ENCODE measurements at regions not wholly inside any gene's neighbourhood (a gene's known extent, or its start where the extent isn't known, plus 50 kb on each side); places are given as distances from the start of the nearest gene placed in this dataset.

DNA sequence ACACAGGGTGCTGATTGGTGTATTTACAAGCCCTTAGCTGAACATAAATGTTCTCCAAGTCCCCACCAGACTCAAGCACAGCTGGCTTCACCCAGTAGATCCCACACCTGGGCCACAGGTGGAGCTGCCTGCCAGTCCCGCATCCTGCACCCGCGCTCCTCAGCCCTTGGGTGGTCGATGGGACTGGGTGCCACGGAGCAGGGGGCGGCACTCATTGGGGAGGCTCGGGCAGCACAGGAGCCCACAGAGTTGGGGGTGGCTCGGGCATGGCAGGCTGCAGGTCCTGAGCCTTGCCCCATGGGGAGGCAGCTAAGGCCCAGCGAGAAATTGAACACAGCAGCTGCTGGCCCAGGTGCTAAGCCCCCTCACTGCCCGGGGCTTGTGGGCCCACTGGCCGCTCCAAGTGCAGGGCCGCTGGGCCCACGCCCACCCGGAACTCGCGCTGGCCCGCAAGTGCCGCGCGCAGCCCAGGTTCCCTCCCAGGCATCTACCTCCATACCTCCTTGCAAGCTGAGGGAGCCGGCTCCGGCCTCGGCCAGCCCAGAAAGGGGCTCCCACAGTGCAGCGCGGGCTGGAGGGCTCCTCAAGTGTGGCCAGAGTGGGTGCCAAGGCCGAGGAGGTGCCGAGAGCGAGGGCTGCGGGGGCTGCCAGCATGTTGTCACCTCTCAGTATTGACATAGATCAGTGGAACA, 442.7 kb downstream of the OCA2 start:
- no CpG with 5 or more reads among the region's 29 CpGs for WGBS (ENCODE audit: insufficient coverage, insufficient read length)
- Histone ChIP-seq H3K36me3 (ENCODE audit: control insufficient read depth, insufficient read depth, low read length) (no peaks in the 10 kb centered on the region), H3K9me3 (ENCODE audit: control insufficient read depth, insufficient read depth, low read length) (no peaks in the 10 kb centered on the region)

DNA sequence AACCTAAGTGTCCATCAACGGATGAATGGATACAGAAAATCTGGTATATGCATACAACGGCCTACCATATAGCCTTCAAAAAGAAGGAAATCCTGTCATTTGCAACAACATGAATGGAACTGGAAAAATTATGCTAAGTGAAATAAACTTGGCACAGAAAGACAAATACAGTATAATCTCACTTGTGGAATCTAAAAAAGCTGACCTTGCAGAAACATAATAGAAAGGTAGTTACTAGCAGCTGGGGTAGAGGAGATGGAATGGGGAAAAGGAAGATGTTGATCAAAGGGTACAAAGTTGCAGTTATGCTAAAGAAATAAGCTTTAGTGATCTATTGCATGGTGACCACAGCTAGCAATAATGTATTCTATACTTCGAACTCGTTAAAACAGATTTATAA, 444.1 kb downstream of the OCA2 start:
- no peaks in the 10 kb centered on the region for H3K9me3 ChIP-seq (ENCODE audit: control insufficient read depth, insufficient read depth, low read length)
- H3K4me1 ChIP-seq (ENCODE audit: control insufficient read depth, insufficient read depth, low read length): no peaks in the 10 kb centered on the region
- no peak overlapping the region for H3K27ac ChIP-seq (ENCODE audit: low read length)
- no CpG with 5 or more reads among the region's 4 CpGs for WGBS (ENCODE audit: insufficient coverage, insufficient read length)
- H3K36me3 ChIP-seq (ENCODE audit: control insufficient read depth, insufficient read depth, low read length): no peaks in the 10 kb centered on the region
- H3K27me3 ChIP-seq (ENCODE audit: control insufficient read depth, insufficient read depth, low read length): no peaks in the 10 kb centered on the region
- no peak overlapping the region for H3K4me3 ChIP-seq (ENCODE audit: low read length)
- no peak for DNase-seq (ENCODE audit: low read depth, low spot score)

More for the DNA sequence above, 442.7 kb downstream of the OCA2 start:
- Histone ChIP-seq H3K4me1 (ENCODE audit: control insufficient read depth, insufficient read depth, low read length) (no peaks in the 10 kb centered on the region), H3K27ac (ENCODE audit: low read length) (no peak overlapping the region), H3K27me3 (ENCODE audit: control insufficient read depth, insufficient read depth, low read length) (no peaks in the 10 kb centered on the region), H3K4me3 (ENCODE audit: low read length) (no peak overlapping the region)
- no peak for DNase-seq (ENCODE audit: low read depth, low spot score)

DNA sequence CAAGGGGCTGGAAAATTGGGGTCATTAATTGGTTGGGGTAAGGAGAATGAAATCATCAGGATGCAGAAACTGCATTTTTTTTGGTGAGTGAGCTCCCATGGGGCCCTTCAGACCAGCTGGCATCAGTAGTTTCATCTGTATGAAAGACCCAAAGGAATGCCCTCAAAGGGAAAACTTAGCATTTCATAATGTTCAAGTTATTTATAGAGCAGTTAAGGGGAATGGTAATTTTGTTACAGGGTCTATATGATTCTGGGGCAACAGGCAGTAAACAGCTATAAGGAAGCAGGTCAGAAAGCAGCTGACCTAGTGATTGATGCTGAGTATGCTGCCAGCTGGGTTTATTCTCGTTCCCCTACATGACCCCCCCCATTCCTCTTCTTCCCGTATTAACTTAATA, 448.9 kb downstream of the OCA2 start:
- Histone ChIP-seq H3K27me3 (ENCODE audit: control insufficient read depth, insufficient read depth, low read length) (no peaks in the 10 kb centered on the region), H3K27ac (ENCODE audit: low read length) (no peak overlapping the region), H3K36me3 (ENCODE audit: control insufficient read depth, insufficient read depth, low read length) (no peaks in the 10 kb centered on the region), H3K4me3 (ENCODE audit: low read length) (no peak overlapping the region), H3K9me3 (ENCODE audit: control insufficient read depth, insufficient read depth, low read length) (peaks cover 1% of the 10 kb centered on the region; the same call in 1 of the 2 replicates), H3K4me1 (ENCODE audit: control insufficient read depth, insufficient read depth, low read length) (no peaks in the 10 kb centered on the region)
- WGBS (ENCODE audit: insufficient coverage, insufficient read length): no CpG with 5 or more reads among the region's 2 CpGs
- no peak for DNase-seq (ENCODE audit: low read depth, low spot score)

DNA sequence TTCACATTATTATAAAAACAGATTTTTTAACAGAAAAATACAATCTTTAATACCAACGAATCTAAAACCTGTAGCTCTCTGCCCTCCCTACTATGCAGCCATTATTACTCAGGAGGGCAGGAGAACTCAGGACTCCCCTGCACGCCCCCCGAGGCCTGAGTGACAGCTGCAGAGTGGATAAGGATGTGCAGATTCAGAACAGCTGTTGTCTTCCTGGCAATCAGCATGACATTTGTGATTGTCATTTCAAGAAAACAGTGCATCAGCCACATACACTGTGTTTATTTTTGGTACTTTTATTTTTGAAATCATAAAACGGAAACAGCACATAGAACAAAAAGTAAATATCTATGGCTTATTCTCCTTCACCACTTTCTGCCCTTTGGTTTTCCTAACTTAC, 450.8 kb downstream of the OCA2 start:
- H3K9me3 ChIP-seq (ENCODE audit: control insufficient read depth, insufficient read depth, low read length): peaks cover 1% of the 10 kb centered on the region; the same call in 1 of the 2 replicates
- no peak overlapping the region for H3K4me3 ChIP-seq (ENCODE audit: low read length)
- DNase-seq (ENCODE audit: low read depth, low spot score): no peak
- H3K4me1 ChIP-seq (ENCODE audit: control insufficient read depth, insufficient read depth, low read length): no peaks in the 10 kb centered on the region
- H3K36me3 ChIP-seq (ENCODE audit: control insufficient read depth, insufficient read depth, low read length): no peaks in the 10 kb centered on the region
- 100% methylated on average over 1 of the region's 4 CpGs for WGBS (ENCODE audit: insufficient coverage, insufficient read length)
- H3K27me3 ChIP-seq (ENCODE audit: control insufficient read depth, insufficient read depth, low read length): no peaks in the 10 kb centered on the region
- H3K27ac ChIP-seq (ENCODE audit: low read length): no peak overlapping the region

DNA sequence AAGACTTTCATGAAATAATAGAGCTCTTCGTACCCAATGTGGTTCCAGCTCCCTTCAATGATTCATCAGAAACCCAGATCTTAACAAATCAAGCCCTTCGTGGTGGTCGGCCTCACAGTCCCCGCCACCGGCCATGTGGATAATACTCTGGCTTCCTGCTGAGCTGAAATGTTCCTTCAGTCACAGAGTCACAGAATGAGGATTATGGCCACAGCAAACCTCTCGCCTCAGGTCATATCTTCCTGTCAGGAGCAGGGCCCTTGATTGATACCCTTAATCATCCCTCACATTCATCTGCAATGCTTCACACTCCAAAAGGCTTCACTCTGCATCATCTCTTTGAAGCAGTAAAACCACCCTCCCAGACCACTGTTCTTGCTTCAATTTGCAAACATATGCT, 452.6 kb downstream of the OCA2 start:
- Histone ChIP-seq H3K36me3 (ENCODE audit: control insufficient read depth, insufficient read depth, low read length) (no peaks in the 10 kb centered on the region), H3K9me3 (ENCODE audit: control insufficient read depth, insufficient read depth, low read length) (peaks cover 1% of the 10 kb centered on the region; the same call in 1 of the 2 replicates), H3K4me1 (ENCODE audit: control insufficient read depth, insufficient read depth, low read length) (no peaks in the 10 kb centered on the region), H3K27me3 (ENCODE audit: control insufficient read depth, insufficient read depth, low read length) (no peaks in the 10 kb centered on the region), H3K27ac (ENCODE audit: low read length) (no peak overlapping the region), H3K4me3 (ENCODE audit: low read length) (no peak overlapping the region)
- WGBS (ENCODE audit: insufficient coverage, insufficient read length): no CpG with 5 or more reads among the region's 6 CpGs
- DNase-seq (ENCODE audit: low read depth, low spot score): no peak

DNA sequence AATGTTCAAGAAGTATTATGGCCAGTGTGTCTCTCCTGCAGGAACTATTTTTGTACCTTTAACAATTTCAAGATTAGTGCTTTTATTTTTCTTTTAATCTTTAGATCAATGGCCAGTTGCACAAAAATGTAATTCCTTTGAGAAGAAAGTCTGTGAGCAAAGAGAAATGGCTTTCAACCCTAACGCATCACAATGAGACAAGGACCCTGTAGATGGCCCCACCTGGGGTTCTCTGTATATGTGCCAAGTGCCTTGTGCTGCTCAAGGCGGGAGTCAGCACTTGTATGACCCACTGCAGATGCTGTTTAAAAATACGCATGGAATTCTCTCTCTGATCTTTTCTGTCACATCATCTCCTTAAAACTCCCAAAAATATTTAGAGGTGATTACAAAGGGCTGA, 453.4 kb downstream of the OCA2 start:
- H3K27me3 ChIP-seq (ENCODE audit: control insufficient read depth, insufficient read depth, low read length): no peaks in the 10 kb centered on the region
- H3K27ac ChIP-seq (ENCODE audit: low read length): no peak overlapping the region
- no peak for DNase-seq (ENCODE audit: low read depth, low spot score)
- no peaks in the 10 kb centered on the region for H3K36me3 ChIP-seq (ENCODE audit: control insufficient read depth, insufficient read depth, low read length)
- no peak overlapping the region for H3K4me3 ChIP-seq (ENCODE audit: low read length)
- WGBS (ENCODE audit: insufficient coverage, insufficient read length): no CpG with 5 or more reads among the region's 3 CpGs
- H3K4me1 ChIP-seq (ENCODE audit: control insufficient read depth, insufficient read depth, low read length): no peaks in the 10 kb centered on the region
- H3K9me3 ChIP-seq (ENCODE audit: control insufficient read depth, insufficient read depth, low read length): peaks cover 1% of the 10 kb centered on the region; the same call in 1 of the 2 replicates

DNA sequence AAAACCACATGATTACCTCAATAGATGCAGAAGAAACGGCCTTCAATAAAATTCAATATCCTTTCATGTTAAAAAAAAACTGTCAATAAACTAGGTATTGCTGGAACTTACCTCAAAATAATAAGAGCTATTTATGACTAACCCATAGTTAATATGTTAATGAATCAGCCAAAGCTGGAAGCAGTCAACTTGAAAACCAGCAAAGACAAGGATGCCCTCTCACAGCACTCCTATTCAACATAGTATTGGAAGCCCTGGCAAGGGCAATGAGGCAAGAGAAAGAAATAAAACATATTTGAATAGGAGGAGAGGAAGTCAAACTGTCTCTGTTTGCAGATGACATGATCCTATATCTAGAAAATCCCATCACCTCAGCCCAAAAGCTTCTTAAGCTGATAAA, 456.1 kb downstream of the OCA2 start:
- no CpG with 5 or more reads among the region's 1 CpG for WGBS (ENCODE audit: insufficient coverage, insufficient read length)
- H3K36me3 ChIP-seq (ENCODE audit: control insufficient read depth, insufficient read depth, low read length): no peaks in the 10 kb centered on the region
- no peak overlapping the region for H3K27ac ChIP-seq (ENCODE audit: low read length)
- H3K4me3 ChIP-seq (ENCODE audit: low read length): no peak overlapping the region
- H3K27me3 ChIP-seq (ENCODE audit: control insufficient read depth, insufficient read depth, low read length): no peaks in the 10 kb centered on the region
- peaks cover 1% of the 10 kb centered on the region; the same call in 1 of the 2 replicates for H3K9me3 ChIP-seq (ENCODE audit: control insufficient read depth, insufficient read depth, low read length)
- H3K4me1 ChIP-seq (ENCODE audit: control insufficient read depth, insufficient read depth, low read length): no peaks in the 10 kb centered on the region; the same call in 1 of the 2 replicates
- no peak for DNase-seq (ENCODE audit: low read depth, low spot score)

DNA sequence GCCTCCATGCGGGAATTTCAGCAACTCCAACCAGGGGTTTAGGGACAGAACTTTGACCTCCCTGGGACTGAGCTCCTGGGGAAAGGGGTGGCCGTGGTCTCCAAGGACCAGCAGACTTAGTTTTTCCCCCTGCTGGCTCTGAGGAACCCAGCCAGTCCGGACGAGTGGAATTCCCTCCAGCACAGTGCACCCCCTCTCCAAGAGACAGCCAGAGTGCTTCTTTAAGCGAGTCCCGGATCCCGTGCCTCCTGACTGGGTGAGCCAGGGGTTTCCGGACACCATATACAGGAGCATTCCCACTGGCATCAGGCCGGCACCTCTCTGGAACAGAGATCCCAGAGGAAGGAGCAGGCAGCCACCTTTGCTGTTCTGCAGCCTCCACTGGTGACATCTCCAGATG, 459.5 kb downstream of the OCA2 start:
- no CpG with 5 or more reads among the region's 9 CpGs for WGBS (ENCODE audit: insufficient coverage, insufficient read length)
- Histone ChIP-seq H3K27me3 (ENCODE audit: control insufficient read depth, insufficient read depth, low read length) (no peaks in the 10 kb centered on the region), H3K36me3 (ENCODE audit: control insufficient read depth, insufficient read depth, low read length) (no peaks in the 10 kb centered on the region), H3K4me3 (ENCODE audit: low read length) (no peak overlapping the region), H3K4me1 (ENCODE audit: control insufficient read depth, insufficient read depth, low read length) (no peaks in the 10 kb centered on the region; the same call in 1 of the 2 replicates), H3K9me3 (ENCODE audit: control insufficient read depth, insufficient read depth, low read length) (no peaks in the 10 kb centered on the region), H3K27ac (ENCODE audit: low read length) (no peak overlapping the region)
- no peak for DNase-seq (ENCODE audit: low read depth, low spot score)

DNA sequence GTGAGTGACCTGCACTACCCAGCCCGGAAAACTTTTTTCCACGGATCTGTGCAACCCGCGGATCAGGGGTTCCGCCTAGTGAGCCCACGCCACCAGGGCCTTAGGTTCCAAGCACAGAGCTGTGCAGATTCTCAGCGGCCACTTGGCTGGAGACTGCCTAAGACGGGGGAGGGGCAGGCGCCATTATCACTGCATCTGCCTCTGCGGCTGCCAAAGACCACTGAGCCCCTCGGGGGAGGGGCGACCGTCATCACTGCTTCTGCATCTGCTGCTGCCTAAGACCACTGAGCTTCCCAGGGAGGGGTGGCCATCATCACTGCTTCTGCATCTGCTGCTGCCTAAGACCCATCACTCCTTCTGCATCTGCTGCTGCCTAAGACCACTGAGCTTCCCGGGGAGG, 460.2 kb downstream of the OCA2 start:
- no CpG with 5 or more reads among the region's 14 CpGs for WGBS (ENCODE audit: insufficient coverage, insufficient read length)
- H3K27me3 ChIP-seq (ENCODE audit: control insufficient read depth, insufficient read depth, low read length): no peaks in the 10 kb centered on the region

DNA sequence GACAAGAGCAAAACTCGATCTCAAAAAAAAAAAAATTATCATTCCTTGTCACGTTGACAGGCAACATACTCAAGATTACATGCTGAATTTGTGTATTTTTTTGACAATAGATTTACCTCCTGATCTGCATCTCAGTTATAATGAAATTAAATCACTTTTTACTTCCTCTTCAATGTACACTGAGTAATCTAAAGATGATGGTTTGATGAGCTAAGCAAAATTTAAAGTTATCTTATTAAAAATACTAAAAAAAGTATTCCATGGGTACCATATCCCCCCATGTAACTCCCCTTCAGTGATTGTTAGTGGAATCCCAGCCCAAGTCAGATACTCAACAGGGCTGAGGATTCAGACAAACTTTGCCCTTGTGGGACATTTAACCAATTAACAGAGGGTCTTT, 463.2 kb downstream of the OCA2 start:
- Histone ChIP-seq H3K27ac (ENCODE audit: low read length) (no peak overlapping the region), H3K4me1 (ENCODE audit: control insufficient read depth, insufficient read depth, low read length) (no peaks in the 10 kb centered on the region; the same call in 1 of the 2 replicates), H3K27me3 (ENCODE audit: control insufficient read depth, insufficient read depth, low read length) (no peaks in the 10 kb centered on the region), H3K36me3 (ENCODE audit: control insufficient read depth, insufficient read depth, low read length) (no peaks in the 10 kb centered on the region), H3K4me3 (ENCODE audit: low read length) (no peak overlapping the region), H3K9me3 (ENCODE audit: control insufficient read depth, insufficient read depth, low read length) (no peaks in the 10 kb centered on the region)
- no CpG with 5 or more reads among the region's 2 CpGs for WGBS (ENCODE audit: insufficient coverage, insufficient read length)
- no peak for DNase-seq (ENCODE audit: low read depth, low spot score)

More for the DNA sequence above, 460.2 kb downstream of the OCA2 start:
- Histone ChIP-seq H3K4me1 (ENCODE audit: control insufficient read depth, insufficient read depth, low read length) (no peaks in the 10 kb centered on the region; the same call in 1 of the 2 replicates), H3K9me3 (ENCODE audit: control insufficient read depth, insufficient read depth, low read length) (no peaks in the 10 kb centered on the region), H3K4me3 (ENCODE audit: low read length) (no peak overlapping the region), H3K36me3 (ENCODE audit: control insufficient read depth, insufficient read depth, low read length) (no peaks in the 10 kb centered on the region), H3K27ac (ENCODE audit: low read length) (no peak overlapping the region)
- no peak for DNase-seq (ENCODE audit: low read depth, low spot score)

DNA sequence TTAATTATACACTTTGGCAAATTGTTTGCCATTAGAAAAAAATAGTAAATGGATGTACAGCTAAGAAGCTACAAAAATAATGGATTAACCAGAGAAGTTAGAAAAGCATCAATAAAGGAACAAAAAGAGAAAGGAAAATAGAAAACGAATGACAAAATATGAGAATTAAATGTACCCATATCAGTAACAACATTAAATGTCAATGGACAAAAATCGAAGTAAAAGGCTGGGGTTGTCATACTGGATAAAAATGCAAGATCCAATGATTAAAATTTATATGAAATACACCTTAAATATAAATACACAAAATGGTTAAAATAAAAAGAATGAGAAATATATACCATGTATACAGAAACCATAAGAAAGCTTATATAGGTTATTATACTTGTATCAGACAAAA, 470.6 kb downstream of the OCA2 start:
- Histone ChIP-seq H3K27ac (ENCODE audit: low read length) (no peak overlapping the region), H3K4me1 (ENCODE audit: control insufficient read depth, insufficient read depth, low read length) (no peaks in the 10 kb centered on the region), H3K9me3 (ENCODE audit: control insufficient read depth, insufficient read depth, low read length) (no peaks in the 10 kb centered on the region), H3K27me3 (ENCODE audit: control insufficient read depth, insufficient read depth, low read length) (no peaks in the 10 kb centered on the region), H3K36me3 (ENCODE audit: control insufficient read depth, insufficient read depth, low read length) (no peaks in the 10 kb centered on the region), H3K4me3 (ENCODE audit: low read length) (no peak overlapping the region)
- no peak for DNase-seq (ENCODE audit: low read depth, low spot score)
- no CpG with 5 or more reads among the region's 2 CpGs for WGBS (ENCODE audit: insufficient coverage, insufficient read length)
